GM12872 (cell line): ENCODE measurements at regions not wholly inside any gene's neighbourhood (a gene's known extent, or its start where the extent isn't known, plus 50 kb on each side); places are given as distances from the start of the nearest gene placed in this dataset.

Experiments used
- TF ChIP-seq, protein P1 (sequence below): IDR thresholded peaks from 3 replicates; pipeline ENCODE4 v1.5.1; 2011; ENCODE audit warnings: low read depth, mild to moderate bottlenecking, low read length, moderate library complexity; ENCODE audit not compliant: insufficient read depth

DNA sequence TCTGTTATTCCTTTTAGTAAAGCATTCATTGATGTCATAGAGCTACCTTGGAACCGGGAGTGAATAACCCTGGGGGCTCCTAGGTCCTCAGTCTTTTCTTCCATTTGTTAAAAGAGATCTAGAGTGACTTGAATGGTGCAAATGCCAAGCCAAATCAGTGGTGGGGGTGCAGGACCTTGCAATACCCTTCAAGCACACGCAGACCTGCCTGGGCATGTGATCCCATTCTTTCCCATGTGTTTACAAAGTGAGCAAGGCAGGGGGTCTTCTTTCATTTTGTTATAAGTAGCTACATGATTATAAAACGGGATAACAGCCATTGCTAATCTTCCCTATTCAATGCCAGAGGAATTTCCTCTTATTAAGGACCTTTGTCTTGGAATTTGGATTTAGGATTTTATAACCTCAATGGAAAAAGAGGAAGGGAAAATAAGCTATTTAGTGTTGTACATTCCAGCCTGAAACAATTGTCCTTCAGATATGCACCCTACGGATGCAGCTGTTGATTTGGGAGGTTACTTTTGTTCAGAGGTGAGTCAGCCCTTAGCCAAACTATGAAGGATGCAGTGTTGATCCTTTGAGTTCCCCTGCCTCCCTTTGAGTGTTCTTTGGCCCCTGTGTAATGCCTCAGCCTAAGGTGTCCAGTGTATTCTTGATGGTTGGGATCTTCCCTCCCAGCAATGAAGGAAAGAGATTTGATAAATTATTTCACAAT lies 623.8 kb upstream of the HTR2C start:
- TF ChIP-seq, protein P1, sequence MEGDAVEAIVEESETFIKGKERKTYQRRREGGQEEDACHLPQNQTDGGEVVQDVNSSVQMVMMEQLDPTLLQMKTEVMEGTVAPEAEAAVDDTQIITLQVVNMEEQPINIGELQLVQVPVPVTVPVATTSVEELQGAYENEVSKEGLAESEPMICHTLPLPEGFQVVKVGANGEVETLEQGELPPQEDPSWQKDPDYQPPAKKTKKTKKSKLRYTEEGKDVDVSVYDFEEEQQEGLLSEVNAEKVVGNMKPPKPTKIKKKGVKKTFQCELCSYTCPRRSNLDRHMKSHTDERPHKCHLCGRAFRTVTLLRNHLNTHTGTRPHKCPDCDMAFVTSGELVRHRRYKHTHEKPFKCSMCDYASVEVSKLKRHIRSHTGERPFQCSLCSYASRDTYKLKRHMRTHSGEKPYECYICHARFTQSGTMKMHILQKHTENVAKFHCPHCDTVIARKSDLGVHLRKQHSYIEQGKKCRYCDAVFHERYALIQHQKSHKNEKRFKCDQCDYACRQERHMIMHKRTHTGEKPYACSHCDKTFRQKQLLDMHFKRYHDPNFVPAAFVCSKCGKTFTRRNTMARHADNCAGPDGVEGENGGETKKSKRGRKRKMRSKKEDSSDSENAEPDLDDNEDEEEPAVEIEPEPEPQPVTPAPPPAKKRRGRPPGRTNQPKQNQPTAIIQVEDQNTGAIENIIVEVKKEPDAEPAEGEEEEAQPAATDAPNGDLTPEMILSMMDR: no peak

DNA sequence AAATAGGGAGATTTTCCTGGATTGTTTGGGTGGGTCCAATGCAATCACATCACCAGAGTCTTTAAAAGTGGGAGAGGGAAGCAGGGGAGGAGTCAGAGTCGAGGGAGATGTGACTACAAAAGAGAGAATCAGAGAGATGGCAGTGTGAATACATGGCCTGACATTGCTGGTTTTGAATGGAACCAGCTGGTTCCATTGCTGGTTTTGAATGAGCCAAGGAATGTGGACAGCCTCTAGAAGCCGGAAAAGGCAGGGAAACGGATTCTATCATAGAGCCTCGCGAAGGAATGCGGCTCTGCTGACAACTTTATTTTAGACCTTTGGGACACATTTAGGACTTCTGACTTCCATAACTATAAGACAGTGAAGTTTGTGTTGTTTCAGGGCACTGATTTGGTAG lies 627.0 kb upstream of the HTR2C start:
- TF ChIP-seq, protein P1: no peak

DNA sequence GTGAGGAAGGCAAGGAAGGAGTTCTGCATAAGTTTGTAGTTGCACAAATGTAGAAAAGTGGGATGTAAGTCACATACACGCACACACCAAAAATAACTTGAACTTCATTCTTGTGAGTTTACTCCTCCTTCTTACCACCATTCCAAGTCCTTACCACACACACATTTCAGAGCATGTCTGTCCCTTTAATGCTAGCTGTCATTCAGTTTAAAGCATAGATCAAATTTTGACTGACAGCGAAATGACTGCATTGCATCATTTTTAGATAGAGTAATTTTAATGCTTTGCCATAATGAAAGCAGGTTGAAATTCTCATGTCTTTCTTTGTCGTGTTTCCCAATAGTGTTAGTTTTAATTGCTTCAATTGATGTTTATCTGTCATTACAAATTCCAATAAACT lies 629.6 kb upstream of the HTR2C start:
- TF ChIP-seq, protein P1: no peak

DNA sequence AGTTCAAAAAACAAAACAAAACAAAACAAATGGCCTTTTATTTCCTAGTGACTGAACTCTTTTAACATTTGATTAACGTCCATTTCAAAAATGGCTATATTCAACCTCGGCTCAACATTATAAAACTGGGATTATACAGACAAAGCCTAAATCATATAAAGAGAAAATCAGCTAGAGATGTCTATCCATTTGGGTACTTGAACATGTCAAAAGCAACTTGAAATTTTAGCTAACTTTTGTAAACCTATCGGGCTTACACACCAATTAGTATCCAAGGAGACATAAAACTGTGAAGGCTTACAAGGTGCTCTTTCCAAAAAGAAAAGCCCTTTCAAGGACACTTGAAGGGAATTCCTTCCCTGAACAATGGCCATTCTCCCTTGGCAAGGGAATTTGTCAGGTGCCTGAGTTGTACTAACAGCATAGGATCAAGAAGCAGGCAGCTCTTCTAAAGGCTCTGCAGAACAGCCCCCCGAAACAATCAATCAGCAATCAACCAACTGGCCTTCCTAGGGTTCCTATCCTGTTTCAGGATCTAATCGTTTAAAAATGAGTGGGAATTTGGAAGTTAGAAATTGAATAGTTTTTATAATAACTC lies 633.7 kb upstream of the HTR2C start:
- TF ChIP-seq, protein P1: no peak

DNA sequence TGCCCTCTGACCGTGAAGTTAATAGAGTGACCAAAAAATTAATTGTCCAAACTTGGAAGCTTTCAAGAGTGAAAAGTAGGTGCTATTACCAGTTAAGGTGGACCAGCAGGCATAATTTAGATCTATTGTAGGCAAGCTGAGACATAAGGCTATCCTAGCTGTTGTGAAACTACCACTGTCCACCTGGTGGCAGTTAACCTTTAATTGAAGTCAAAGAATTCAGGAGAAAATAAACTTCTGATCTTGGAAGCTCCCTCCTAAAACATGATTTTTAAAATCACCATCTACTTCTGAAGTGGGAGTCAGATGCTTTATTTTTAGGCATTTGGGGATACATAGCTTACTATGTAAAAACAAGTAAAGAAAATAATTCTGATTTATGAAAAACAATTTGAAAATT lies 636.3 kb upstream of the HTR2C start:
- TF ChIP-seq, protein P1: no peak

DNA sequence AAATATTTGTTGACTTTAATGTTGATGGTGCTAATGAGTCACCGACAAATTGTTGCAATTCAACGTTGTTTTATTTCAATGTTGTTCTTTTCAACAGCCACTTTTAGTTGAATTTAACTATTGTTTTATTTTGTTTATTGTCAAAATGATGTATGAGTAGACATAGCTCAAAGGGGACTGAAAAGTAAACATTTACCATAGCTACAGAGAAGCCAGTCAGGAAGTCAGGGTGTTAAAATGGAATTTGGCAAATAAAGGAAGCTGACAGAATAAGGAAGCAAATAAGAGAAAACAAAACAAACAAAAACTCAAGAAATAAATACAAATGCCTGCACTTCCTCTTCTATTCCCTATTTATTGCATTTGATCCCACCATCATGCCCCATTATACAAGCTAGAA lies 648.4 kb upstream of the HTR2C start:
- TF ChIP-seq, protein P1: no peak

DNA sequence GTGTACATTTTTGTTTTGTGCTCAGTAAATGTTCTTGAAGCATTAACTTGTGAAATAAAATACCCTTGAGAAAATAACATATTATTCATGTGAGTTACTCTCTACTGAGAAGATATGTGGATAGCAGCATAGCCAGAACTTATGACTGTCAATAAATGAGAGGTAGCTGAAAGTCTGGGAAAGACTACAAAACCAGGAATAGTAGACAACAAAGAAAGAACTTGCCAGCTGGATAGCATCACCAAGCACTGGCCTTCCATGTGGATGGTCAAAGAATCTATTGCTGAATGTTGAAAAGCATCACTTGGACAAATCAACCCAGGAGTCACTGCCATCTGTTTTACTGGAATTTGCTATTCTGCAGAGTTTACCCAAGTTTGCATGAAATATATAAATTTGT lies 650.0 kb upstream of the HTR2C start:
- TF ChIP-seq, protein P1: no peak
